ENCODE measurements at regions not wholly inside any gene's neighbourhood (a gene's known extent, or its start where the extent isn't known, plus 50 kb on each side); places are given as distances from the start of the nearest gene placed in this dataset.
"Not testable (repeated sequence)": the region's sequence is repeated elsewhere in the genome, so short reads cannot be mapped to it uniquely, and the experiment has no call there.

DNA sequence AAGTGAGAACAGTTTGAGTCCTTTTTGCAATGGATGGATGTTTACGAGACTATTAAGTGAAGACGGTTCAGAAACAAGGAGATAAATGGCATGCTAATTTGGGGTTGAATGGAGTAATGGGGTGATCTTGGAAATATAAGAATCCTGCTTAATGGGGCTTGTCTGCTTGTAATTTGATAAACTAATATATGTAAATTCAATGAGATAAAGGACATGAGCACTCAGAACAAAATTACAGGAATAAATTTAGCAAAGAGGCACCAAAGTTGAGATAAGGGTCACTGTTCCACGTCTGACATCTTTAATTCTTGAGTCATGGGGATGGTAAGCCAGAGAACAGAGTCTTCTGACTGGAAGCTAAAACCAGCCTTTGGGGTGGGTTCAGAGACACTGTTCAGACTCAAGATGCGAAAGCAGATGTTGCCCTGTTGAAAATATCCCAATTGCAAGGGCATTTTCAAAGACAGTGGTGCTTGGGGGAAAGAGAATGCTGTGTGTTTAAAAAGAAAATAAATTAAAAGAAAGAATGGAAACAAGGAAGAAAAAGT lies 67.8 kb upstream of the CHRNB4 start:
- H3K27ac Mint-ChIP-seq (ENCODE audit: low read depth): no peak overlapping the region
- H3K27me3 Mint-ChIP-seq: peaks cover 52% of the 10 kb centered on the region
- H3K4me1 Mint-ChIP-seq: peaks cover 7% of the 10 kb centered on the region
- DNase-seq (ENCODE audit: low spot score in 2 of 2): no peak
- no peak for ATAC-seq (replicated peaks; ENCODE audit: extremely low read depth, poor library complexity, severe bottlenecking)
- no peak overlapping the region for H3K4me3 Mint-ChIP-seq
- H3K9me3 Mint-ChIP-seq: no peaks in the 10 kb centered on the region
- H3K36me3 Mint-ChIP-seq (ENCODE audit: insufficient read depth): no peaks in the 10 kb centered on the region

DNA sequence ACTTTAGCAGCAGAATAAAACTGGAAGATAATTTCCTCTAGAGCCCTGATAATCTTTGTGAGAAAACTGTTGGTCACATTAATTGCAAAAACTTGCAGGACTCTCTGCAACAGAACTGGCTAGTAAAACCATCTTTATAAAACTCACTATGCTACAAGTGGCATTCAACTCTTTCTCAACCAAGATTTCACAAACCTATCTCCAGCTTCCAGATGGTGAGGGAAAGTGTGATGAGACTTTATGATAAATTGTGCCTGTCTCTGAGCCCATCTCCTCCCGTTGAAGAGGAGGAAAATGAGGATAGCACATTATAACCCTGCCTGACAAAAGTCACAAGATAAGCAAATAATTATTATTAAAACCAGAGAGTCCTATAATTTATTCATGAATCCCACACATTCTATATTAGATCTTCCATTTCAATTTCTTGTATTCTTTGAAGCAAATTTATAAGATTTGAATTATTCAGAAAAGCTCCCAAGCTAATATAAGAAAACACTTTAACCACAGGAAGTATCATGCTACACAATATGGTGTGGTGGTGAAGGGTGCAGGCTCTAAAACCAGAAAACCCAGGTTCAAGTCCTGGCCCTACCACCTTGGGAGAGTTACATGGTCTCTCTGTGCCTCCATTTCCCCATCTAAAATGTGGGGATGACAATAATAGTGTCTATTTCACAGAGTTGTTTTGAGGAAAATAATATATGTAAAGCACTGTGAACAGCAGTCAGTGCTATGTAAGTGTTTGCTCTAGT lies 65.6 kb upstream of the CHRNB4 start:
- H3K4me1 Mint-ChIP-seq; H3K27ac Mint-ChIP-seq (ENCODE audit: low read depth); ATAC-seq (replicated peaks; ENCODE audit: extremely low read depth, poor library complexity, severe bottlenecking); DNase-seq (ENCODE audit: low spot score in 2 of 2); H3K9me3 Mint-ChIP-seq; H3K4me3 Mint-ChIP-seq; H3K36me3 Mint-ChIP-seq (ENCODE audit: insufficient read depth): not testable (repeated sequence)
- peaks cover 62% of the 10 kb centered on the region for H3K27me3 Mint-ChIP-seq

- DNase-seq (ENCODE audit: low spot score in 2 of 2); H3K9me3 Mint-ChIP-seq; H3K27ac Mint-ChIP-seq (ENCODE audit: low read depth); ATAC-seq (replicated peaks; ENCODE audit: extremely low read depth, poor library complexity, severe bottlenecking); H3K4me1 Mint-ChIP-seq; H3K36me3 Mint-ChIP-seq (ENCODE audit: insufficient read depth); H3K4me3 Mint-ChIP-seq: not testable (repeated sequence)
- H3K27me3 Mint-ChIP-seq: peaks cover 81% of the 10 kb centered on the region
Measured at GRCh38 chr15:78703334-78704056, 62.5 kb upstream of the CHRNB4 start.

- H3K27me3 Mint-ChIP-seq: peaks cover 79% of the 10 kb centered on the region
- no peak for DNase-seq (ENCODE audit: low spot score in 2 of 2)
- no peak for ATAC-seq (replicated peaks; ENCODE audit: extremely low read depth, poor library complexity, severe bottlenecking)
- no peak overlapping the region for H3K27ac Mint-ChIP-seq (ENCODE audit: low read depth)
- no peaks in the 10 kb centered on the region for H3K9me3 Mint-ChIP-seq
- H3K36me3 Mint-ChIP-seq (ENCODE audit: insufficient read depth): peaks cover 1% of the 10 kb centered on the region
- no peak overlapping the region for H3K4me3 Mint-ChIP-seq
- no peaks in the 10 kb centered on the region for H3K4me1 Mint-ChIP-seq
Measured at GRCh38 chr15:78702609-78703333, 61.8 kb upstream of the CHRNB4 start.

- Mint-ChIP-seq H3K4me1 (no peaks in the 10 kb centered on the region), H3K4me3 (no peak overlapping the region), H3K27ac (ENCODE audit: low read depth) (no peak overlapping the region), H3K9me3 (no peaks in the 10 kb centered on the region), H3K27me3 (peaks cover 41% of the 10 kb centered on the region), H3K36me3 (ENCODE audit: insufficient read depth) (peaks cover 1% of the 10 kb centered on the region)
- no peak for DNase-seq (ENCODE audit: low spot score in 2 of 2)
- no peak for ATAC-seq (replicated peaks; ENCODE audit: extremely low read depth, poor library complexity, severe bottlenecking)
Measured at GRCh38 chr15:78697449-78697848, 56.4 kb upstream of the CHRNB4 start.

GRCh38 chr15:78696436-78696835 lies 55.4 kb upstream of the CHRNB4 start:
- Mint-ChIP-seq H3K9me3 (no peaks in the 10 kb centered on the region), H3K27ac (ENCODE audit: low read depth) (no peak overlapping the region), H3K36me3 (ENCODE audit: insufficient read depth) (peaks cover 1% of the 10 kb centered on the region), H3K4me3 (no peak overlapping the region), H3K27me3 (peaks cover 31% of the 10 kb centered on the region), H3K4me1 (no peaks in the 10 kb centered on the region)
- ATAC-seq (replicated peaks; ENCODE audit: extremely low read depth, poor library complexity, severe bottlenecking) (no peak), DNase-seq (ENCODE audit: low spot score in 2 of 2) (no peak)

DNA sequence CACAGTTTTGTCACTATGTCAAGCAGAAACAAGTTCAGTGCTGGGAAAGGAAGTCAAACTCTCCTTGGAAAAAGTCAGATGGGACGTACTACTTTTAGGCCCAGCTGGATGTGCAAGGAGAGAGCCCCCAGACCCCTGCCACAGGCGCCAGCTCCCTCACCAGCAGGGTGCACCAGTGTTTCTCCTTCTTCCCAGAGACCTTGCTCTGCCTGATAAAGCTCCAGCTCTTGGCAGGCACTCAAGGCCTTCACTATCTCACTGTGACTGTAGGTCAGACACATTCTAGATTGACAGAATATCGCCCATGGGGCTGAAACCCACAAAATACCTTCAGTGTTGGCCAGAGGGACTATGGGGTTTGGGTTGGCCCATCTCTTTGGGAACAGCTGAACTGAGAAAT lies 54.8 kb upstream of the CHRNB4 start:
- H3K4me1 Mint-ChIP-seq: no peaks in the 10 kb centered on the region
- no peak overlapping the region for H3K27ac Mint-ChIP-seq (ENCODE audit: low read depth)
- H3K36me3 Mint-ChIP-seq (ENCODE audit: insufficient read depth): peaks cover 1% of the 10 kb centered on the region
- no peak overlapping the region for H3K4me3 Mint-ChIP-seq
- no peaks in the 10 kb centered on the region for H3K9me3 Mint-ChIP-seq
- DNase-seq (ENCODE audit: low spot score in 2 of 2) (no peak), ATAC-seq (replicated peaks; ENCODE audit: extremely low read depth, poor library complexity, severe bottlenecking) (no peak)
- peaks cover 25% of the 10 kb centered on the region for H3K27me3 Mint-ChIP-seq

DNA sequence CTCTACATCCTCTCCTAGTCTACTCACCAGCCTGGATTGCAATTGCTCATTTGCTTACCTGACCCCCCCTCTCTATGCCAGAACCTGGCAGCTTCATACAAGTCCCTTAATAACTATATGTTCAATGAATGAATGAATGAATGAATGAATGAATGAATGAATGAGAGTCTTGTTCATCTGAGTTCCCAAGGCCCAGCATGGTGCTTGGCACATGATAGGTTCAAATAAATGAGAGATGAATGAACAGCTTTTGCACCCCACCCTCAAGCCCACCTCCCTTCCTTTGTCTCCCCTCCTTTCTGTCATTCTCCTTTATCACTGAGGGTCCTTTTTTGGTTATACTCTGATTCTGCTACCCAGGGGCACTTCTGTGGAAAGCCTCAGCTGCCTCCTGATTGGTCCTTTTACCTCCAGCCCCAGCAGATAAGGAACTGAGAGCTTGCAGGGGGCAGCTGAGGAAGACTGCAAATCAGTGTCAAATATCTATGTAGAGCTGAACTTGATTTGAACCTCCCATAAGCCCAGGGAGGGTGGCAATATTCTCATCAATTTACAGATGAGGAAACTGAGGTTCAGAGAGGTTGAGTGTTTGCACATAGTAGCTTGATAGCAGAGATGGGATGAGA lies 54.1 kb upstream of the CHRNB4 start:
- H3K27me3 Mint-ChIP-seq: peaks cover 23% of the 10 kb centered on the region
- peaks cover 1% of the 10 kb centered on the region for H3K36me3 Mint-ChIP-seq (ENCODE audit: insufficient read depth)
- no peak overlapping the region for H3K27ac Mint-ChIP-seq (ENCODE audit: low read depth)
- DNase-seq (ENCODE audit: low spot score in 2 of 2) (no peak), ATAC-seq (replicated peaks; ENCODE audit: extremely low read depth, poor library complexity, severe bottlenecking) (no peak)
- no peak overlapping the region for H3K4me3 Mint-ChIP-seq
- no peaks in the 10 kb centered on the region for H3K9me3 Mint-ChIP-seq
- H3K4me1 Mint-ChIP-seq: no peaks in the 10 kb centered on the region

GRCh38 chr15:78691851-78692421 lies 50.9 kb upstream of the CHRNB4 start:
- H3K36me3 Mint-ChIP-seq (ENCODE audit: insufficient read depth): no peaks in the 10 kb centered on the region
- no peaks in the 10 kb centered on the region for H3K4me1 Mint-ChIP-seq
- peaks cover 10% of the 10 kb centered on the region for H3K27me3 Mint-ChIP-seq
- ATAC-seq (replicated peaks; ENCODE audit: extremely low read depth, poor library complexity, severe bottlenecking) (no peak), DNase-seq (ENCODE audit: low spot score in 2 of 2) (no peak)
- no peaks in the 10 kb centered on the region for H3K9me3 Mint-ChIP-seq
- H3K27ac Mint-ChIP-seq (ENCODE audit: low read depth): no peak overlapping the region
- no peak overlapping the region for H3K4me3 Mint-ChIP-seq

GRCh38 chr15:78691167-78691850 lies 50.3 kb upstream of the CHRNB4 start:
- H3K9me3 Mint-ChIP-seq: no peaks in the 10 kb centered on the region
- H3K27ac Mint-ChIP-seq (ENCODE audit: low read depth): no peak overlapping the region

More at GRCh38 chr15:78691167-78691850, 50.3 kb upstream of the CHRNB4 start:
- no peak for ATAC-seq (replicated peaks; ENCODE audit: extremely low read depth, poor library complexity, severe bottlenecking)
- Mint-ChIP-seq H3K4me3 (no peak overlapping the region), H3K36me3 (ENCODE audit: insufficient read depth) (no peaks in the 10 kb centered on the region), H3K4me1 (no peaks in the 10 kb centered on the region), H3K27me3 (peaks cover 12% of the 10 kb centered on the region)
- no peak for DNase-seq (ENCODE audit: low spot score in 2 of 2)

Measured in central memory CD8-positive, alpha-beta T cell (primary cell).